Erythroblast (primary cell): ENCODE measurements at regions not wholly inside any gene's neighbourhood (a gene's known extent, or its start where the extent isn't known, plus 50 kb on each side); places are given as distances from the start of the nearest gene placed in this dataset.

ENCODE experiments used
- GATA1 ChIP-seq: IDR thresholded peaks from 2 replicates; pipeline ENCODE4 v1.6.1; 2011; ENCODE audit warnings: low read depth, mild to moderate bottlenecking, control low read depth, low read length, moderate library complexity
- POLR2A ChIP-seq: IDR thresholded peaks from 2 replicates; pipeline ENCODE4 v1.6.1; 2011; ENCODE audit warnings: mild to moderate bottlenecking, low read length

DNA sequence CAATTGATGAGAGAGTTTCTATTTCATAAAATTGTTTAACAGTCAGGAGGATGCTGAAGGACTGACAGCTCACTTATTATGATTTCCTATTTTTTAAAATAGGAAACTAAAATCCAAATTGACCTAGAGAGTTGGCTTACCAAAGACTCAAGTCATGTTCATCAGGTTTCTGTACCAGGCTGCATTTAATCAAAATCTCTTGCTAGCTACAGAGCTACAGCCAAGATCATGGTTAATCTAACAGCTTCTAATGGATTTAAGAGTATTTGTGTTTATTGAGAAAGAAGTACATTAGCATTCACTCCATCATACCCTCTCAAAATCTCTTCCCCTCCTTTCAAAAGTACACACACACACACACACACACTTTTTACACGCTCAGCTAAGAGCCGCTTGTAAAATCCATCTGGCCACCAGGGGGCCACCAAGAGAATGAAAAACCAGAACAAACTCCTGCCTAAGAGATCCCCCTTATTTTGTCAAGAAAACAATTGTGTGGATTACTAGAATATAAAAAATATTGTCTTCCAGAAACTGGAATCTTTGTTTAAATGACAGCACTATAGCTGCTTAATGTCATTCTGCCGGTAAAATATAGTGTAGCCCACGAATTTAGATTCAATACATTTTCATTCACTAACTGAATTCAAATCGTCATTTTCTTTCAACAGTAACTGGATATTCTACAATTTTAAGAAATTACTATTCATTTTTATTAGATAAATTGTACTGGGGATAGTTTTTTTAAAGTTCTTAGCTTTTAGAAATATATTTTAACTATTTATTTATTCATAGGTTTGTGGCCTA lies 334.0 kb downstream of the BTG1 start:
- TF ChIP-seq POLR2A: no peak
- TF ChIP-seq GATA1: no peak
